ENCODE measurements at regions not wholly inside any gene's neighbourhood (a gene's known extent, or its start where the extent isn't known, plus 50 kb on each side); places are given as distances from the start of the nearest gene placed in this dataset.

DNA sequence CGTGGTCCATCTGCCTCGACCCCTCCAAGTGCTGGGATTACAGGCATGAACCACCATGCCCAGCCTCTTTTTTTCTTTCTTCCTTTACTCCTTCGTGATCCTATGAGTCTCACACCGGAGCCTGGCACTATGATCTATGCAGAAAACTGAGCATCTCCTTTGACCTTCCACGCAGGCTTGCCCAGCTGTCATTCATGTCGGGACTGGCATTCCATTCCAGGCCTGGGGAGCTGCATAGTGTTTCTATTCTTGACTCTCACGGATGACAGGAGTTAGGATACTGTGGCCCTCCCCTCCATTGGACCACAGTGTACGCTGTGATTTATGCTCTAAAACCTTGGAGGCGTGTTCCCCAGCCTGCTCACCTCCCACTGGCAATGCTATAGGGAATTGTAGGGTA is 611.8 kb downstream of the BRD1 start:
- DNase-seq, result no peak

DNA sequence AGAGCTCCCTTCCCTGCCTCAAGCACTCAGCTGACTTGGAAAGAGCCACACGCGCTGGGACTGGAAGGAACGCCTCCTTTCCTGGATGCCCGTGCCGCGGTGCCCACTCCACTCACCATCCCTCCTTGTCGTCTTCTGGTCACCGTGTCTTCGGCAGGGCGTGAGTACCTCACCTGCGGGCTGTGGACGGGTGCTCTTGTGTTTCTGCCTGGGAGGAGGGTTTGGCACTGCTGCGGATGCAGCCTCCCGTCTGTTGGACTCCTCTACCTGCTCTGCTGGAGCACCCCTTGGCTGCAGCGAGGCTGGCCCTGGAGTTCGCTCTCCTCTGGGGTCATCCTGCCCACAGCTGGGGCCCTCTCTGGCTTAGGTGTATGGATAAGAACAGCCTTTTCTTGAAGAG is 612.7 kb downstream of the BRD1 start:
- DNase-seq, result no peak

DNA sequence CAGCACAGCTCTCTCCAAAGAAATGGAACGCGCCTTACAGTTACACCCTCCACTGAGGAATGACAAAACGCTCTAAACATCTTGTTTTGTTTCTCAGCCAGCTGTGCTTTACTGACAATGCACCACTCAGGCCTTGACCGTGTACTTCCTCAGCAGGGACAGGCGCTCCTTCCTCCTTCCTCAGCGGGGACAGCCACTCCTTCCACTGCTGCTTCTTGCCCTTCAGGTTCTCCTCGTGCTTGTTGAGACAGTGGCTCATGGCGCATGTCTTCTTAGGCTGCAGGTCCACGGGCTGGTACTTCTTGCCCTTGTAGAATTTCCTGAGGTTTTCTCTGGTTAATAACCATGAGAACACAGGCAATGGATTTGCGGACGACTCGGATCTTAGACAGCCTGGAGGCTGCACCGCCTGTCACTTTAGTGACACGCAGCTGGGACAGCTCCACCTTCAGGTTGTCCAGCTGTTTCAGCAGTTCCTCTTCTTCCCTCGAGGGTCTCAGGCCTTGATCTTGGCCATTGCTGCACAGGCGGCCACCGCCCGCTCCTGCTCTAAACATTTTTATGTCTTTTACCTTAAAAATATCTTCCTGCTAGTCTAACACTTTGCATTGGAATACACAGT is 613.8 kb downstream of the BRD1 start:
- no peak for DNase-seq

DNA sequence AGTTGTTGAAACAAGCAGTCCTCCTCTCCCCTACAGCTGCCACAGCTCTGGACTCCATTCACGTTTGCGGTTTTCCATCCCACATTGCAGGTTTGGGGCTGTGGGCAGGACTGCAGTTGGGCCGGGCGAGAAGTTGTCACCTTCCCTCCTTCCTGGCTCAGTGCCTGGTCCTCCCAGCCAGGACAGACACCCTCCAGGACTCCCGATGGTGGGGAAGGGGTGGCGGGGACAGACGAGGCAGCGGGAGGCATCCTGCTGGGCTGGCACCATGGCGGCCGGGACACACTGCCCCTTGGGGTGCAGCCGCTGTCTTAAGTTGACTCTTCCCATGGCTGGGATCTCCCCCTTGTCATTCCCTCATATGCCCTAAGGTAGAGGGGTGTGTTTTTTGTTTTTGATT is 615.2 kb downstream of the BRD1 start:
- no peak for DNase-seq

- DNase-seq, result no peak
Observed at GRCh38 chr22:49212002-49212401, 615.7 kb downstream of the BRD1 start.

DNA sequence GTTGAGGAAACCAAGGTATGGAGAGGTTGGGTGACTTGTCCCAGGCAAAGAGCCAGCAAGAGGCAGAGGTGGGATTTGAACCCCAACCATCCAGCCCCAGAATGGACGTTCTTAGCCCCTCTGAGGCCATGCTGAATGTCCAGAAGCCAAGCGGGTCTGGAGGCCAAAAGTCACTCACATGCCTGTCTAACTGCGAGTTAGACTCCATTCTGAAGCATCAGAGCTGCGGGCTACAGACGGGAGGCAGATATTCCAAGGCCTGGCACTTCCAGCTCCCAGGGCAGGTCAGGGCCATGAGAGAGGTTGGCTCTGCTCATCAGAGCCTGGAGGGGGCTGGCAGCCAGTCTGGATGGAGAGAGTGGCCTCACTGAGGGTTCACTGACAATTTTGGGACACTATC is 616.5 kb downstream of the BRD1 start:
- DNase-seq, result no peak

- DNase-seq, result no peak
Observed at GRCh38 chr22:49210606-49211005, 617.1 kb downstream of the BRD1 start.

DNA sequence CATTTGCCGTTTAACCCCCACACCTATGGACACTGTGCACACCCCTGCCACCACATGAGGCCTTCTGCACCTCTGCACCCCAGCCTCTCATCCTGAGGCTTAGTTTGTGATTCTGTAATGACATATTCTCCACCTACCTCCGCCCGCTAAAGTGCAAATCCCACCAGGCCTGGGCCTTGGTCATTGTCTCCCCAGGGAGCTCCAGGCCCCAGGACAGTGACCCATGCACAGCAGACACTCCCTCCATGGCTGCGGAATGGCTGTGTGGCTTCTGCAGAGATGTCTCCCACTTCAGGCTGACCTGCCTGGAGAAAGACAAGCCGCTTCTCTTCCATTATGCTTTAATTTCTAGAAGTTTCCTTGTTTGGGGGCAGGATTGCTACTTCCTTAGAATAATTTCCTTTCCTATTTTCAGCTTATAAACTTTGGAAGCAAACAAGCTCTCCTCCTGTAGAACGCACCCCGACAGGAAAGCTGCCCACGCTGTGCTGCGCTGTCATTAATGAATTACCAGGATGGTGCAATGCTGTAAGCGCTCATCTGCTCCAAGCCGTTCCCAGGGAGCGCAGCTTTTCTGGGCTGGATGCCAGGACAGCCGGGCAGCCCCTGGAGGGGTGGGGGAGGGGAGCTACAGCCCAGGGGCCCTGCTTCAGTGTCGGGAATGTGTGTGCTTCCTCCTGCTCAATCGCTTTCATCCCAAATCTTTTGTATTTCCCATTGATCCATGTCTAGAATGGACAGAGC is 618.0 kb downstream of the BRD1 start:
- no peak for DNase-seq

GRCh38 chr22:49208768-49209252 is 618.9 kb downstream of the BRD1 start:
- peak; percentile 8 for DNase-seq

- no peak for DNase-seq
Observed at GRCh38 chr22:49208004-49208402, 619.7 kb downstream of the BRD1 start.

DNA sequence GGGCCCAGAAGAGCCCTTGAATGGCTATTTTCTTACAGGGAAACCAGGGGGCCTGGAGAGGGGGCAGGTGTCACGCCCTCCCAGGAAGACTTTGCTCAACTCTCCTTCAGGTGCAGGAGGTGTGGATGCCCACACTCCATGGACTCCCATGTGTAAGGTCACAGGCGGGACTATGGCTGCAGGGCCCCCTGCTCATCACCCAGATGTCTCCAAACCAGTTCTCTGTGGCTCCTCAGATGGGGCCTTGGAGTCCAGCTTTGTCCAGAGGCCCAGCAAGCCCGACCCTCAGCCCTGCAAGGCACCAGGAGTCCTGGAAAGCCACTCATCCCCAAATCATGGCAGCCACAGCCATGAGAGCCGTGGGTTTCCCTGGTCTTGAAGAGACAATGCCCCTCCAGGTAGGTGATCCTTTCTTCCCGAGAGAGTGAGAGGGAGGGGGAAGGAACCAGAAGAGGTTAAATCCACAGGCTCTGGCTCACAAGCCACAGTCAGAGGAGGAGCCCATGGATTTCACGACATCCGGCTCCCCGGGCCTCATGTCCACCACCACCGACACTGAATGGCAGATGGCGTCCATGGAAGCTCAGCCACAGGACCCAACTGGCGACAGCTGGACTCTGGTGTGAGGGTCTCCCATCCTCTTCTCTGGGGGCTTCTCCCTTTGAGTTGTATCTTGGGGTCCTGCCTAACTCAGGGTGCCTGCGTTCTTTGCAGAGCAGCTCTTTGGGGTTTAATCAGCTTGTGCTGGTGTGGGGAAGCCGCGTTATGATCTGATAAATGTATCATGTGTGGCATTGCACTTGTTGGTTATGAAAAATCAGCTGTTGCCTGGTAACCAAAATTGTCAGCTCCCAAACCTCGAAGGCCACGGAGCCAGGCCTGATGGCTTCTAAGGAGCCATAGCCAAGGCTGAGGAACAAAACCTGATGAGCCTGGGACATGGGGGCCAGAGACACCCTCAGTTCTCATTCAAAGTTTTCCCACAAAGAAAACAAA is 620.4 kb downstream of the BRD1 start:
- DNase-seq, result no peak

GRCh38 chr22:49206281-49206680 is 621.4 kb downstream of the BRD1 start:
- DNase-seq, result no peak

DNA sequence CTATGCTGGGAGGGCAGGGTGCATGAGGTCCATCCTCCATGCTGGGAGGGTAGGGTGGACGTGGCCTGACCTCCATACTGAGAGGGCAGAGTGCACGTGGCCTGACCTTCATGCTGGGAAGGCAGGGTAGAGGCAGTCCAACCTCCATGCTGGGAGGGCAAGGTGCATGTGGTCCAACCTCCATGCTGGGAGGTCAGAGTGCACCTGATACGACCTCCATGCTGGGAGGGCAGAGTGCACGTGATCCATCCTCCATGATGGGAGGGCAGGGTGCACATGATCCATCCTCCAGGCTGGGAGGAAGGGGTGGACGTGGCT is 622.2 kb downstream of the BRD1 start:
- no peak for DNase-seq

DNA sequence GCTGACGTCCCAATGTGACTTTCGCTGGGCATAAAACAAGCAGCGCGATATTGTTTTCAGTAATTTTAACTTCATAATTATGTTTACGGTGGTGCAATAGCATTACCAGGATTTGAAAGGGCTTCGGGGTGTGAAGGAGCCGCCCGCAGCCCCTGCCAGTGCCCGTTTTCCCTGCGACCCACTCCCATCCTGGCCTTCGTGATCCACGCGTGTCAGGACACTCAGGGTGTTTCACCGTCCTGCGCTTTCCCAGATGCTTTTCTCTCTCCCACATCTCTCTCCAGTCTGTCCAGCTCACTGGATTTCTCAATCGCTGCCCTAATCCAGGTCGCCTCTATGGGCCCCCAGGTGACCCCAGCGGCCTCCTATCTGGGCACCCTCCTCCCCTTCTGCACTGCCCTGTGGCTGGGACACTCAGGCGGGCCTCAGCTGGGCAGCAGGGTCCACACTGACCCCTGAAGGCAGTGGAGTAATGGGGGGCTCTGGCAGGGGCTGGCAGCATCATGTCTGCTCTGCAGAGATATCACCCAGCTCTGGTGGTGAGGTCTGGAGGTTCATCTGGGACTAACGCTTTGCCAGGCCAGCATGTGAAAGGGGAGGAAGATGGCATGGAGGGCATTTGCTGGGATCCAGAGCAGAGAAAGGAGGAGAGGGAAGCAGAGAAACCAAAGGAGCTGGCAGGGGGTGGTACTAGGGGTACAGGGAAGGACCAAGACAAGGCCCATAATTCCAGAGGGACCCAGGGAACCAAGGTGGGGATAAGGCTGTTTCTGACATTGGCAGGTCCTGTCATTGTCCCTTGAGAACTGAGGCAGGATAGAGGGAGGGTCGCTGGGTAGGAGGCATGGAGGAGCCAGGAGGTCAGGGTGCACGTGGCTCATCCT is 622.8 kb downstream of the BRD1 start:
- no peak for DNase-seq

DNA sequence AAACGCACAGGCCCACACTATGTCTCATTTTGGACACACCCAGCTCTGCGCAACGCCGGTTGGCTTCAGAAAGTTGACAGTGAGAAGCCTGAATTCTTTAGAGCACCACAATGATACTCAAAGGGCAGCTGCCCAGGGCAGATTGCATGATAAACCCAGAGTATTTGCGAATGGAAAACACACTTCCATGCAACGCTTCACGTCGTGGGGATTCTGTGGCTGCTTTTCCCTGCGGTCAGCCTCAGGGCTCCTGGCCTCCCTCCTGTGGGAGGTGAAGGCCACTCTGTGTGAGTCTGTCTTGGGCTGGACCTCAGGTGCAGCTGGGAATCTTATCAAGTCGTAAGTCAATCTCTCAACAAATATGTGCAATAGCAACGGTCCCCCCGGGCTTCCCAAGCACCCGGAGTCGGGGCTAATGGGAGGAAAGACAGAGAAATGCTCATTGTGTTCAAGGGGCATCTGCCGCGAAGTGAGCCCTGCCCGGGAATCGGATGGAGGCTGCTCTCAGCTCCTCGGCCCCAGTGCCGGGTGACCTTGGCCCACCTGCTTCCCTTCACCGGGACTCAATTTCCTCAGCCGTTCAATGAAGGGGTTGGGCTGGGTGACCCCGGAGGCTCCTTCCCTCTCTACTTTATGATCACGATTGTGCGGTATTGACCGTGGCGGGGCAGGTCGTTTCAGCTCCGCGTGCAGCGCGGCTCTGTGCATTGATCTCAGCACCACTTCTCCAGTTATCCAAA is 623.6 kb downstream of the BRD1 start:
- DNase-seq, result no peak

- no peak for DNase-seq
Observed at GRCh38 chr22:49203091-49203858, 624.4 kb downstream of the BRD1 start.

DNA sequence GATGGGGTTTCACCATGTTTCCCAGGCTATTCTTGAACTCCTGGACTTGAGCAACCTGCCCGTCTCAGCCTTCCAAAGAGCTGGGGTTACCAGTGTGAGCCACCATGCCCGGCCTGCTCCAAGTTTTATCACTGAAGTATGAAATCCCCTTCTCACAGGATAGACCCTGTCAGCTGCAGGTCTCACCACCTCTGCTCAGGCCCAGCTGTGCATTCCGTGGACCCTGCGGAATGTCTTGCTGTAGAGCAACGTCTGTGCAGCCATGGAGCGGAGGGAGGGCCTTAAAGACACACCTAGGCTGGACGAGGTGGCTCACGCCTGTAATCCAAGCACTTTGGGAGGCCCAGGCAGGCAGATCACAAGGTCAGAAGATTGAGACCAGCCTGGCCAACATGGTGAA is 625.4 kb downstream of the BRD1 start:
- no peak for DNase-seq

- DNase-seq, result no peak
Observed at GRCh38 chr22:49201046-49201970, 626.4 kb downstream of the BRD1 start.

DNA sequence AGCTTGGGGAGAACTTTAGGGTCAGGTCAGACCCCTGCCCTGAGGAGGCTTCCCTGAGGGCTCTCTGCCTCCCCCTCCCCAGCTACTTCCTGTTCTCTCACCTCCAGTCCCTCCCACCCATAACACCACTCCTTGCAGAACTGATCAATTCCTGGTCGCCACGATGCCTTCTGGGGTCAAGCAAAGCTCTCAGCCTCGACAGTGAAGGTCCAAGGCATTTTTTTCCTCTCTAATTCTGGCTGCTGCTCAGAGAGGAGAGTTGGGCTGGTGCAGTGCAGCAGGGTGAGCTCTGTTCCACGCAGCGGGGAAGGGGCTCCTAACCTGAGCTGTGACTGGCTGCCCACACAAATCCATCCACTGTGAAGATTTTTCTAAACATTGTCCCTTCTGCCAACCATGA is 628.4 kb downstream of the BRD1 start:
- no peak for DNase-seq

- no peak for DNase-seq
Observed at GRCh38 chr22:49198705-49199084, 629.0 kb downstream of the BRD1 start.
